ENCODE measurements at regions not wholly inside any gene's neighbourhood (a gene's known extent, or its start where the extent isn't known, plus 50 kb on each side); places are given as distances from the start of the nearest gene placed in this dataset.

DNA sequence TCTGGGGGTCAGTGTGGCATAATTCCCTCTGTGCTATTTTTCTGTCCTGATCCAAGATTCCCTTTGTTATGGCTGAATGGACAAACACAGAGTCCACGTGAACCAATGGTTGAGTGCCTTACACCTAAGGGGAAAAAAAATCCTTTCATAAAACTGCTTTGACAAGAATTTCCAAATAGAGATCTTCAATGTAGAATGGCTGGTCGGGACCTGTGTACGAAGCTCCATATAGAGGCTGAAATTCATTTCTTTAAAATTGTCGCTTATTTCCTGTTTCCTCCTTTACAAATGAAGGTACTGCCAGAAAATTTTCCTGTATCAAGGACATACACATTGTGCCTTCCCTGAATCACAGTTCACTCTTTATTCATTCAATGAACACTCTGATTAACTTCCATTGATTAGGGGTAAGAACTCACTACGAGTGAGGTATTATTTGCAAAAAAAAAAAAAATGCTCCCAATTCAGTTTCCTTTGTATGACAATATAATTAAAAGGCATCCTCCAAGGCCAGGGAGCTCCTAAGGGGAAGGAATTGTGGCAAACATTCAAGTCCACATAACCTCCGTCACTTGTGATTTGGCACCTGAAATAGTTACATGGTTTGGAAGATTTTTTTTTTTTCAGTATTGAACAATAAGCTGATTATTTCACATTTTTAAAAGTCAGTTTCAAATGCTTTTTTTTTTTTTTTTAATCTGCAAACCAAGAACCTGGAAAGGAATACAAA, 293.8 kb downstream of the MEX3B start:
- peaks cover 37% of the 10 kb centered on the region for H3K4me1 Mint-ChIP-seq (ENCODE audit: low read depth)
- H3K36me3 Mint-ChIP-seq (ENCODE audit: low read depth): no peaks in the 10 kb centered on the region
- H3K27me3 Mint-ChIP-seq (ENCODE audit: low read depth): no peaks in the 10 kb centered on the region
- no peak overlapping the region for H3K4me3 Mint-ChIP-seq (ENCODE audit: unreplicated experiment)
- TF ChIP-seq, protein P1, sequence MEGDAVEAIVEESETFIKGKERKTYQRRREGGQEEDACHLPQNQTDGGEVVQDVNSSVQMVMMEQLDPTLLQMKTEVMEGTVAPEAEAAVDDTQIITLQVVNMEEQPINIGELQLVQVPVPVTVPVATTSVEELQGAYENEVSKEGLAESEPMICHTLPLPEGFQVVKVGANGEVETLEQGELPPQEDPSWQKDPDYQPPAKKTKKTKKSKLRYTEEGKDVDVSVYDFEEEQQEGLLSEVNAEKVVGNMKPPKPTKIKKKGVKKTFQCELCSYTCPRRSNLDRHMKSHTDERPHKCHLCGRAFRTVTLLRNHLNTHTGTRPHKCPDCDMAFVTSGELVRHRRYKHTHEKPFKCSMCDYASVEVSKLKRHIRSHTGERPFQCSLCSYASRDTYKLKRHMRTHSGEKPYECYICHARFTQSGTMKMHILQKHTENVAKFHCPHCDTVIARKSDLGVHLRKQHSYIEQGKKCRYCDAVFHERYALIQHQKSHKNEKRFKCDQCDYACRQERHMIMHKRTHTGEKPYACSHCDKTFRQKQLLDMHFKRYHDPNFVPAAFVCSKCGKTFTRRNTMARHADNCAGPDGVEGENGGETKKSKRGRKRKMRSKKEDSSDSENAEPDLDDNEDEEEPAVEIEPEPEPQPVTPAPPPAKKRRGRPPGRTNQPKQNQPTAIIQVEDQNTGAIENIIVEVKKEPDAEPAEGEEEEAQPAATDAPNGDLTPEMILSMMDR (IDR thresholded peaks at IDR 0.05): no peak
- peaks cover 3% of the 10 kb centered on the region for H3K9me3 Mint-ChIP-seq (ENCODE audit: low read depth)
- H3K27ac Mint-ChIP-seq (ENCODE audit: unreplicated experiment): no peak overlapping the region
- no peak for DNase-seq (ENCODE audit: low spot score)

DNA sequence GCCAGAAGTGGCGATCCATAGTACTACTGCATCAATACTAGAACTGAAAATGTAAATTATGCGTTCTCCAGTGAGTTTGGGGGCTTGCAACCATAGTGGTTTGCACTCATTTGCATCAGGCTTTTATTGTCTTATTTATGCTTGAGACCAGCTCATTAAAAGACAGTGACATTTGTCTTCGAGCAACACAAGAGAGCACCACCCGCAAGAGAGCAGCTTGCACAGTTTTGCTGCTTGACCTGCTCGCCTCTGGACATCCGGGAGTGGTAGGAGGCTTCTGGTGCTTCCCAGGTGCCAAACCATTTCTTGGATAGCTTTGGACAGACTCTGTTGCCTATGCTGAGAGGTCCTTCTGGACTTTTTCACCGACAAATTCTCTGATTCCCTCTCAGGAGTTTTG, 294.6 kb downstream of the MEX3B start:
- TF ChIP-seq, protein P1 (IDR thresholded peaks at IDR 0.05): no peak
- peaks cover 37% of the 10 kb centered on the region for H3K4me1 Mint-ChIP-seq (ENCODE audit: low read depth)
- no peak overlapping the region for H3K4me3 Mint-ChIP-seq (ENCODE audit: unreplicated experiment)
- H3K27me3 Mint-ChIP-seq (ENCODE audit: low read depth): no peaks in the 10 kb centered on the region
- peaks cover 3% of the 10 kb centered on the region for H3K9me3 Mint-ChIP-seq (ENCODE audit: low read depth)
- no peaks in the 10 kb centered on the region for H3K36me3 Mint-ChIP-seq (ENCODE audit: low read depth)
- DNase-seq (ENCODE audit: low spot score): no peak
- no peak overlapping the region for H3K27ac Mint-ChIP-seq (ENCODE audit: unreplicated experiment)

DNA sequence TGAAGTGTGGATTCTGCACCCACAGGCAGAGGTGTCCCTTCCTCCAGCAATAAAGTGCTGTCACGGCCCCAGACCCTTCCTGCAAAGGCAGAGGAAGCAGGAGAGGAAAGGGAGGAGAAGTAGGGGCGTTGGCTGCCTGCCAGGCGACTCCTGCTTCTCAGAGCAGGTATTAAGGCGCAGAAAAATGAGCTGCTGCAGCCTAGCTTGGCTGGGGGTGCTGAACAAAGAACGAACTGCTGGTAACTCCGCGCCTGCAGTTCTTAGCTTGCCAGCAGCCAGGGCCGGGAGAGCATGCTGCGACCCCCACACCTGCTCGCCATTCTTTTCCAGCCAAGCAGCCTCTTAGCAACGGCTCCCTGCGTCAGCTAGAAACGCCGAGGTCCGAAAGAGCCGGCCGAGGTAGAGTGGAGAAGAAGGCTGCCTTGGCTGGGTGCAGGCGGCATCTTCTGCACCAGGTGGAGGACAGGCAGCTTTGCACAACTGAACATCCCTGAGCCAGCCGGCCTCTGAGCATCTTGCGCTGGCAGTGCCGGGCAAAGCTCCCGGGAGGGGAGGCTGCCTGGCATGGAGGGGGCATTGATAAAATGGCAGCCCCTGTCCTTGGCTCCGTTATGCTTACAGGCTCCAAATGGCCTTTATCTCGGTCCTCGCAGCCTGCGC, 296.0 kb downstream of the MEX3B start:
- H3K4me3 Mint-ChIP-seq (ENCODE audit: unreplicated experiment): no peak overlapping the region

DNA sequence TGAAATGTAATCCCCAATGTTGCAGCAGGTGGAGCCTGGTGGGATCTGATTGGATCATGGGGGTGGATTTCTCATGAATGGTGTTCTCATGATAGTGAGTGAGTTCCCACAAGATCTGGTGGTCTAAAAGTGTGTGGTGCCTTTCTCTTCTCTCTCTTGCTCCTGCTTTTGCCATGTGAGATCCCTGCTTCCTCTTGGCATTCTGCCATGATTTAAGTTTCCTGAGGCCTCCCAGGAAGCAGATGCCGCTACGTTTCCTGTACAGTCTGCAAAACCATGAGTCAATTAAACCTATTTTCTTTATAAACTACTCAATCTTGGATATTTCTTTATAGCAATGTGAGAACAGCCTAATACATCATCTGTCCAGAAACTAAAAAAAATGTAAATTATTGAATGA, 298.3 kb downstream of the MEX3B start:
- TF ChIP-seq, protein P1 (IDR thresholded peaks at IDR 0.05): no peak
- no peak overlapping the region for H3K27ac Mint-ChIP-seq (ENCODE audit: unreplicated experiment)
- H3K9me3 Mint-ChIP-seq (ENCODE audit: low read depth): peaks cover 3% of the 10 kb centered on the region
- H3K36me3 Mint-ChIP-seq (ENCODE audit: low read depth): no peaks in the 10 kb centered on the region
- DNase-seq (ENCODE audit: low spot score): no peak
- H3K4me3 Mint-ChIP-seq (ENCODE audit: unreplicated experiment): no peak overlapping the region
- peaks cover 14% of the 10 kb centered on the region for H3K4me1 Mint-ChIP-seq (ENCODE audit: low read depth)
- H3K27me3 Mint-ChIP-seq (ENCODE audit: low read depth): no peaks in the 10 kb centered on the region

More for the DNA sequence above, 296.0 kb downstream of the MEX3B start:
- peaks cover 37% of the 10 kb centered on the region for H3K4me1 Mint-ChIP-seq (ENCODE audit: low read depth)
- H3K36me3 Mint-ChIP-seq (ENCODE audit: low read depth): no peaks in the 10 kb centered on the region
- H3K27ac Mint-ChIP-seq (ENCODE audit: unreplicated experiment): no peak overlapping the region
- peaks cover 3% of the 10 kb centered on the region for H3K9me3 Mint-ChIP-seq (ENCODE audit: low read depth)
- no peak for DNase-seq (ENCODE audit: low spot score)
- no peaks in the 10 kb centered on the region for H3K27me3 Mint-ChIP-seq (ENCODE audit: low read depth)
- TF ChIP-seq, protein P1 (IDR thresholded peaks at IDR 0.05): no peak

DNA sequence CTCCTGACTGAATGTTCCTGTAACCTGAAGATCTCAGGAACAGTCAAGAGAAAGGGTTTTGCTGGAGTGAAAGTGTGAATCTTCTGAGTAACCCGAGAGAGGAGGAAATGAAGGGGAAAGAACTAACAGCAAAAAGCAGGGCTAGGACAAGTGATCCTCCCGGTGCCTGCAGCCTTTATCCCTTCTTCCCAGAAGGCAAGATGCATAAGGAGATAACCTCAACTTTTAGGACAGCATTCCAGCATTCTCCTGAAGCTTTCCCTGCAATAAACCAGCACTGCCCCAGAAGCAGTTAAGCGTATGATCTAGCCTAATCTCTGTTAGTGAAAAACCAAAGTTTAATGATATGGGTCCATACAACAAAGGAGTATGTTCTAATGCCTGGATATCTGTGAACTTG, 298.8 kb downstream of the MEX3B start:
- Mint-ChIP-seq H3K36me3 (ENCODE audit: low read depth) (no peaks in the 10 kb centered on the region), H3K27me3 (ENCODE audit: low read depth) (no peaks in the 10 kb centered on the region), H3K4me3 (ENCODE audit: unreplicated experiment) (no peak overlapping the region), H3K27ac (ENCODE audit: unreplicated experiment) (no peak overlapping the region), H3K4me1 (ENCODE audit: low read depth) (peaks cover 9% of the 10 kb centered on the region), H3K9me3 (ENCODE audit: low read depth) (peaks cover 3% of the 10 kb centered on the region)
- DNase-seq (ENCODE audit: low spot score): no peak
- TF ChIP-seq, protein P1 (IDR thresholded peaks at IDR 0.05): no peak

Measured in chondrocyte (in vitro differentiated cells).